Activated CD4-positive, alpha-beta memory T cell treated with anti-CD3 and anti-CD28 coated beads, Interleukin-2, amount 10 ng/mL, durations not matched to agents 7 days and 5 days (primary cell): ENCODE measurements at regions not wholly inside any gene's neighbourhood (a gene's known extent, or its start where the extent isn't known, plus 50 kb on each side); places are given as distances from the start of the nearest gene placed in this dataset.
A peak's percentile ranks its signal among the peaks of the same experiment; 100 is the strongest.

Source experiments
- CTCF ChIA-PET: fragments of 350-600 bp; sonication (Branson Sonifier 250); formaldehyde crosslinking; loops from one replicate; lab custom pipeline; 2021; ENCODE audit warnings: antibody characterized with exemption, inconsistent platforms; lab: Charles Lee
- POLR2A ChIA-PET: fragments of 350-600 bp; sonication (Branson Sonifier 250); formaldehyde crosslinking; loops from one replicate; lab custom pipeline; 2021; ENCODE audit warnings: antibody characterized with exemption; lab: Charles Lee
- DNase-seq: peaks from one replicate; pipeline ENCODE4 v3.0.0-alpha.2; 2020
- H3K27ac Mint-ChIP-seq: one replicate; pipeline ENCODE4 v1.8.0; 2021; ENCODE audit warnings: mild to moderate bottlenecking, mixed read lengths
- H3K27me3 Mint-ChIP-seq: one replicate; pipeline ENCODE4 v1.8.0; 2021; ENCODE audit warnings: mixed read lengths
- H3K36me3 Mint-ChIP-seq: one replicate; pipeline ENCODE4 v1.8.0; 2021; ENCODE audit warnings: low read depth, mixed read lengths
- H3K4me1 Mint-ChIP-seq: one replicate; pipeline ENCODE4 v1.8.0; 2021; ENCODE audit warnings: mixed read lengths
- H3K4me3 Mint-ChIP-seq: one replicate; pipeline ENCODE4 v1.8.0; 2021; ENCODE audit warnings: mild to moderate bottlenecking, mixed read lengths
- H3K9me3 Mint-ChIP-seq: one replicate; pipeline ENCODE4 v1.8.0; 2021; ENCODE audit warnings: mixed read lengths

DNA sequence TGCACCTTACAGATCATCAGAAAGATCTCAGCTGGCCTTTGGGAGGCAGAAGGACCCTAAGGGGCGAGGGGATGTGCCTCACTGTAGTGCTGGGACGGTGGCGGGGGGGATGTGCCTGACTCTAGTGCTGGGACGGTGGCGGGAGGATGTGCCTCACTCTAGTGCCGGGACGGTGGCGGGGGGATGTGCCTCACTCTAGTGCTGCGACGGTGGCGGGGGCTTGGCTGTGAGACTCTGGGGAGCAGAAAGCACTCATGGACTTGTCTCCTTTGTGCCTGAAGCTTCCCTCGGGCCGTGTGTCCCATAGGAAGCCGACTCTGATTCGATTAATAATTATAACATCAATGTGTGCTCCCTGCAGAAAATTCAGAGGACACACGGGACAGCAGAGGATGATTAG, 126.6 kb downstream of the ZNF664 start:
- DNase-seq, result no peak
- Mint-ChIP-seq H3K27me3 (no peaks in the 10 kb centered on the region), H3K9me3 (no peaks in the 10 kb centered on the region), H3K4me1 (no peaks in the 10 kb centered on the region), H3K4me3 (no peak overlapping the region), H3K36me3 (no peaks in the 10 kb centered on the region), H3K27ac (no peak overlapping the region)
- ChIA-PET POLR2A (no interaction called here), CTCF (interaction anchor here (0.7 kb wide), 1 partner anchor 149 kb away, joined by 3 read pairs; no protein-coding TSS in a partner anchor)

DNA sequence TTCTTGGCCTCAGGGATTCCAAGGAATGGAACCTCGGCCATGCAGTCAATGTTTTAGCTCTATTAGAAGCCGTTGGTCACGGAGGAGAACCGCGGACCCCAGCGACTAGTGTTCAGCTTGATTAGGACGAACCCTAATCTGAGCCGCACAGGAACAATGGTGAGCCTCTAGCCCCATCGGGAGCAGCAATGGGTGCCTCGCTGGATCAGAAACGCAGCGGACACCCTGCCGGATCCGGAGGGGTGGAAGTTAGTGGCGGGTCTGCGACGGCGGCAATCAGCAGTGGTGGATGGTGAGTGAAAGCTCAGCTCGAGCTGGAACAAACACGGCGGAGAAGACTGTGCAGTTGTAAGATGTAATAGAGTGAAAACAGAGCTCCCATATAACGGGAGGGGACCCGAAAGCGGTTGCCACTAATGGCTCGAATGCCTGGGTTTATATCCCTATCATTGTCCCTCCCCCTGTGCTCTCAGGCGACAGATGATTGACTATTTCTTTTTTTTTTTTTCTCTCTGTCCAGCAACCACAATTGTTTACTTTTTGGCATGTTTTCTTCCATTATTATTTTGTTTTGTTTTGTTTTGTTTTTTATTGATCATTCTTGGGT, 127.7 kb downstream of the ZNF664 start:
- ChIA-PET POLR2A (no interaction called here), CTCF (no interaction called here)
- H3K4me1 Mint-ChIP-seq, result no peaks in the 10 kb centered on the region
- H3K9me3 Mint-ChIP-seq, result no peaks in the 10 kb centered on the region
- no peaks in the 10 kb centered on the region for H3K36me3 Mint-ChIP-seq
- H3K27ac Mint-ChIP-seq, result no peak overlapping the region
- no peaks in the 10 kb centered on the region for H3K27me3 Mint-ChIP-seq
- DNase-seq, result no peak
- no peak overlapping the region for H3K4me3 Mint-ChIP-seq

DNA sequence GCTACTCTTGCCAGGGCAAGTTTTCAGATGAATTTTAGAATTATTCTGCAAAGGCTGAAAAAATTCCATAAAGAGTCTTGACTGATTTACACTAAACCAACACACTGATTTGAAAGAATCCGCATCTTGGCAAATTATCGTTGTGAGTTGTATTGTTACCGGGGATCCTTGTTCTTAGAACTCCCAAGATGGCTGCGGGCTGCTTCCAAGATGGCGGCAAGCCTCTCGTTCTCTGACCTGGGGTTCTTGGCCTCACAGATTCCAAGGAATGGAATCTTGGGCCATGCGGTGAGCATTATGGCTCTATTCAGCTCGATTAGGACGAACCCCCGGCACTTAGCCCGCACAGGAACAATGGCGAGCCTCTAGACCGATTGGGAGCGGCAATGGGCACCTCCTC, 132.5 kb downstream of the ZNF664 start:
- Mint-ChIP-seq H3K4me1 (no peaks in the 10 kb centered on the region), H3K36me3 (no peaks in the 10 kb centered on the region), H3K9me3 (peaks cover 2% of the 10 kb centered on the region), H3K27ac (no peak overlapping the region), H3K4me3 (no peak overlapping the region), H3K27me3 (no peaks in the 10 kb centered on the region)
- no peak for DNase-seq
- POLR2A ChIA-PET, result no interaction called here
- CTCF ChIA-PET, result no interaction called here

DNA sequence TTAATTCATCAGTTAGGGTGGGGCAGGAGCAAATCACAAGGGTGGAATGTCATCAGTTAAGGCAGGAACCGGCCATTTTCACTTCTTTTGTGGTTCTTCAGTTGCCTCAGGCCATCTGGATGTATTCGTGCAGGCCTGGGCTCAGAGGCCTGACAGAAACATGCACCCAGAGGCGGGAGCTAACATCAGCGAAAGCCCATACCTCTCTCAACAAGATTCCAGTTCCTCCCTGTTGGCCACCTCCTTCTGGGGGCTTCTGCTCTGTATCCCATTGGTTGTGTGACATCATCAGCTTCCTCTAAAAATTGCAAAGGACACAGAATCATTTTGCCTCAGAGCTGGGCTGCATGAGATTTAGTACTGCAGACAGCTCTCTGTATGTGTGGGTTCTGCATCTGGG, 134.3 kb downstream of the ZNF664 start:
- Mint-ChIP-seq H3K27me3 (peaks cover 4% of the 10 kb centered on the region), H3K27ac (no peak overlapping the region), H3K4me3 (no peak overlapping the region), H3K9me3 (peaks cover 2% of the 10 kb centered on the region), H3K4me1 (no peaks in the 10 kb centered on the region), H3K36me3 (no peaks in the 10 kb centered on the region)
- no peak for DNase-seq
- CTCF ChIA-PET, result no interaction called here
- POLR2A ChIA-PET, result no interaction called here

DNA sequence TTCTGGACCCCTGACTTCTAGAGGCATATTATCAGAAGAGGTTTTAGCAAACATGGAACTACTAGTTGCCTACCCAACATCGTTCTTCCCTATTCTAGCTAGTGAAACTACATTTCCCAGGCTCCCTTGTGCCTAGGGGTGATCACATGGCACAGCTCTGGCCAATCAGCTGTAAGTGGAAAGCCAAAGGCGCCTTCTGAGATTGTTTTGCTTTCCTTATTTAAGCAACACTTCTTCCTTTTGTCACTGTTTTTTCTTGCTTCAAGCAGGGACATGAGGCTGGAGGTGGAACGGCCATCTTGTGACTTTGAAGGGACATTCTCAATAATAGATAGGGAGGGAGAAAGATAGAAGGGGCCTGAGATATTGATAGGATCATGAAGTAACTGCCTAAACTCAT, 136.7 kb downstream of the ZNF664 start:
- no peaks in the 10 kb centered on the region for H3K36me3 Mint-ChIP-seq
- CTCF ChIA-PET, result no interaction called here
- H3K27me3 Mint-ChIP-seq, result peaks cover 4% of the 10 kb centered on the region
- H3K4me1 Mint-ChIP-seq, result no peaks in the 10 kb centered on the region
- POLR2A ChIA-PET, result no interaction called here
- H3K9me3 Mint-ChIP-seq, result peaks cover 2% of the 10 kb centered on the region
- no peak overlapping the region for H3K4me3 Mint-ChIP-seq
- peak; percentile 20 for DNase-seq
- no peak overlapping the region for H3K27ac Mint-ChIP-seq

DNA sequence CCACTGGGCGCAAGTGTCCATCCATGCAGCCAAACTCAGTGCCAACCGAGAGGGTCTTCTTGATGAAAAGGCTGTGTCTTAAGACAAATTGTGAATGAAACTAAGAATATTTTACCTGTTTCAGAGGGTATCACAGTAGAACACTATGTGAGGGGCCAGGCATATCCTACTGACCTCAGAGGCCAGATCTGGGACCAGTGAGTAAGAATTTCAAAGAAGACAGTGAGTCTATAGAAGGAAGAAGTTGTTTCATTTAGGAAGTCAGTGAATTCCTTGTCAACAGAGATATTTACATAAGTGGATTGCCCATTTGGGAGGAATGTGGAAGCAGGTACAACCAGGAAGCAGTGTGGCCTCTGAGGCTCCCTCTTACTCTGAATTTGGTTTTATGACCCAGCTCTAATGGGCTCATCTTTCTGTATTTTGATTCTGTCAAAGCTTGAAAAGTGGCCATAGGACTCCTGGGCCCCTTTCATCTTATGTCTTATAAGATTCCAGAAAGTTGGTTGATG, 137.4 kb downstream of the ZNF664 start:
- POLR2A ChIA-PET, result no interaction called here
- no peak overlapping the region for H3K4me3 Mint-ChIP-seq

DNA sequence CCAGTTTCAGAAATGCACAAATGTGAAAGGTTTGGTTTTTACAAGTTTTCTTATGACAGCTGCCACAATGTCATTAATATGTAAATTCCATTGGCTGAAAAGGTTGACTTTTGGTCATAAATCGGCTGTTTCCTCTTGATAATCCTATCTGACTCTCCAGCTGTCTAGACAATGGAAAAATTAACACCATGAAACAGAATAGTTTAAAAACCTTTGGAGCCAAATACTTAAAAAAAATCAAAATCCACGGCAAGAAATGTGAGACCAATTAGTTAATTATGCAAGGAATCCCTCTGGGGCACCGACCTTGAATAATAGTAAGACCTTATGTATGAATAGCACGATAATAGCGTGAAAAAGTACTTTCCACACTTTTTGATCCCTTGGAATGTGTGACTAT, 138.0 kb downstream of the ZNF664 start:
- CTCF ChIA-PET, result no interaction called here
- Mint-ChIP-seq H3K27me3 (peaks cover 4% of the 10 kb centered on the region), H3K4me1 (no peaks in the 10 kb centered on the region), H3K27ac (no peak overlapping the region), H3K4me3 (no peak overlapping the region), H3K36me3 (no peaks in the 10 kb centered on the region), H3K9me3 (peaks cover 2% of the 10 kb centered on the region)
- DNase-seq, result no peak
- POLR2A ChIA-PET, result no interaction called here

More for the DNA sequence above, 137.4 kb downstream of the ZNF664 start:
- CTCF ChIA-PET, result no interaction called here
- DNase-seq, result no peak
- H3K9me3 Mint-ChIP-seq, result peaks cover 2% of the 10 kb centered on the region
- peaks cover 4% of the 10 kb centered on the region for H3K27me3 Mint-ChIP-seq
- no peaks in the 10 kb centered on the region for H3K4me1 Mint-ChIP-seq
- no peaks in the 10 kb centered on the region for H3K36me3 Mint-ChIP-seq
- H3K27ac Mint-ChIP-seq, result no peak overlapping the region

DNA sequence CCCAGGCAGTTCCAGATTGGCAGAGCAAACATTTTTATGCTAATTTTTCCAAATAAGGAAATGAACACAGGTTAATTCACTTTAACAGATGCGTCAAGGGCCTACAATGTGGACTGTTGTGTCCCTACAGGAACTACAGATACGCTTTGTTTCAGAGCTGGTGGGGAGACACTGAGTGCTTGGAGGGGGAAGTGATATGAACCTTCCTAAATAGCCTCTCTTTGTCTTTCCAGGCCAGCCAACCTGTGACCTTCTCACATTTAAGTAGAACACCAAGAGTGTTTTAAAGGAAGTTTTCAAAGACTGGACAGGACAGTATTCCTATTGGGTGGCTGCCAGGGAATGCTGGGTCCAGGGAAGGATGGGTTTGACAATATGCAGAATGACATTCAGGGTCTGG, 141.3 kb downstream of the ZNF664 start:
- no peak overlapping the region for H3K4me3 Mint-ChIP-seq
- H3K9me3 Mint-ChIP-seq, result no peaks in the 10 kb centered on the region
- H3K27ac Mint-ChIP-seq, result no peak overlapping the region
- ChIA-PET POLR2A (no interaction called here), CTCF (no interaction called here)
- no peak for DNase-seq
- H3K36me3 Mint-ChIP-seq, result no peaks in the 10 kb centered on the region
- H3K27me3 Mint-ChIP-seq, result peaks cover 4% of the 10 kb centered on the region
- no peaks in the 10 kb centered on the region for H3K4me1 Mint-ChIP-seq

DNA sequence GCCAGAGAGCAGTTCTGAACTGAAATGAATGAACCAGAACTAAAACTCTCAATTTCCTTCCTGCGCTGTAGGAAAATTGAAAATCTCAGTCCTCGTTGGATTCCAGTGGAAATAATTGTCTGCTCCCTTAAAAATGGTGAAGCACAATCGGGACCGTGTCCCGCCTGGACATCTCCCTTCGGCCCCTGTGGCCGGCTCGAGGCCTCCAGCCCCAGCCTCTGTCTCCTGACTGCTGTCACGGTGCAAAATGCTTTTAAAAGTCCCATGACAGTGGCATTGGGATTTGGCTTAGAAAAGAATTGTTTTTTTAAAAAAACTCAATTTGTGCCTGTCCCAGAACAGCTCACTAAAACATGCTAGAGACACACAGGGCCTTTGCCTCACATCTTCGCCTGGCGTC, 142.5 kb downstream of the ZNF664 start:
- no peaks in the 10 kb centered on the region for H3K4me1 Mint-ChIP-seq
- no peaks in the 10 kb centered on the region for H3K36me3 Mint-ChIP-seq
- CTCF ChIA-PET, result no interaction called here
- no peaks in the 10 kb centered on the region for H3K9me3 Mint-ChIP-seq
- peaks cover 4% of the 10 kb centered on the region for H3K27me3 Mint-ChIP-seq
- POLR2A ChIA-PET, result no interaction called here
- no peak overlapping the region for H3K4me3 Mint-ChIP-seq
- H3K27ac Mint-ChIP-seq, result no peak overlapping the region
- DNase-seq, result no peak

DNA sequence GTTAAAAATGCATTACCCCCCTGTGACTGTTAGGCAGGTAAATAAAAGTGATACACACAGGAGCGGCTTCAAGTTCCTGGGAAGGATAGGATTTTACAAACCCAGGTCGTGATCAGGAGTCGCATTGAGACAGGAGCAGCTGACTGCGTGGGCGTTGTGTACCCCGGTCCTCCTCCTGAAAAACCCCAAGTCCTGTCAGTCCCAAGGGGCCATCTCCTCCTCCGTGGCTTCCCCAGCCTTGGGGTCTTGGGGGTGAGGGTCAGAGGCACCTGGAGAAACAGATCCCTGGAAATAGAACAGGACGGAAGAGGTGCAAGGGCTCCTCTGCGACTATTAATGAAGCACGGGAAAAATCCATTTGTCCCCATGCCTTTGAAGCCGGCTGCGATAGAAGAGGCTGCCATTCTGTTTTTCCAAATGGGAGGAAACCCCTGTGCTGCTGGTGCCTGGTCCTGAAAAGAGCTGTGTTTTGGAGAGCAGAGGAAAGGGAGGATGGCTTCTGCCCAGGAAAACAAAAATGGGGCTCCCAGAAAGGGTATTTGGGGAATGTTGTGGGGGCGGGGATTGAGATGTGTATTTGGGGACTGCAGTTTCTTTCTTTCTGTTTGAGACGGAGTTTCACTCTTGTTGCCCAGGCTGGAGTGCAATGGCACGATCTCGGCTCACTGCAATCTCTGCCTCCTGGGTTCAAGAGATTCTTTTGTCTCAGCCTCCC, 143.1 kb downstream of the ZNF664 start:
- no peaks in the 10 kb centered on the region for H3K4me1 Mint-ChIP-seq
- peaks cover 3% of the 10 kb centered on the region for H3K27me3 Mint-ChIP-seq
- no peak overlapping the region for H3K4me3 Mint-ChIP-seq
- CTCF ChIA-PET, result no interaction called here
- DNase-seq, result no peak
- no peaks in the 10 kb centered on the region for H3K9me3 Mint-ChIP-seq
- H3K36me3 Mint-ChIP-seq, result no peaks in the 10 kb centered on the region
- no peak overlapping the region for H3K27ac Mint-ChIP-seq
- POLR2A ChIA-PET, result no interaction called here

DNA sequence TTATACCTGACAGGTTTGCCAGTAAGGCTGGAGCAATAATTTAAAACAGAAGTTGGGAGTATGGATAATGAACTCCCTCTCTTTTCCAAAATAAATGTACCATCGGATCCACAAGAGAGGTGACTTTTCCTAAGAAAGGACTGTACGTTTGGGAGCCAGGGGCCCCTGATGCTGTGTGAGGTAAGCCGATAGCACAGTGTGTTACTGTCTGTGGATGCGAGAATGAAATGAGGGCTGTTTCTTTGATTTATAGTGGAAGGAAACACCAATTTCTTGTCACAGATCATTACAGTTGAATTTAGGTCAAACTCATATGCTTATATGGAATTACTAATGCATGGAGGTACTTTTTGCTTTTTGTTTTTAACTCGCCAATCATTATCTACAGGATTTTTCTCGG, 147.7 kb downstream of the ZNF664 start:
- Mint-ChIP-seq H3K36me3 (no peaks in the 10 kb centered on the region), H3K27me3 (peaks cover 5% of the 10 kb centered on the region), H3K4me1 (peaks cover 2% of the 10 kb centered on the region), H3K4me3 (no peak overlapping the region), H3K27ac (no peak overlapping the region), H3K9me3 (no peaks in the 10 kb centered on the region)
- DNase-seq, result no peak
- CTCF ChIA-PET, result no interaction called here
- POLR2A ChIA-PET, result no interaction called here

DNA sequence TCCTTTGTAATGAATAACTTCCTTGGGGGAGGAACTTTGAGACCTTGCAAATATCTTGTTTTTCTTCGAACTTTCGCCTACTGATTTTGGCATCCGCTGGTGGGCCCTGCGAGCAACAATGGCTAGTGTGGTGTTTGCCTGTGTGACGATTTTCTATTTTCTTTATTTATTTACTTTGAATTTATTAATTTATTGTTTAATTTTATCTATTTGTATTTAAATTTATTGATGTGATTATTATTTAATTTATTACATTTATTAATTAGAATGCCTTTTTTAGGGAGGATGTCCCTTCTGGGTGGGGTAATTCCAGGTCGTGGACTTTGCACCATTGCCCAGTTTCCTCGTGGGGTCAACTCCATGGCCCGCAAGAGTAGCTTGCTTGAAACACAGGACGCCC, 149.7 kb downstream of the ZNF664 start:
- CTCF ChIA-PET, result no interaction called here
- H3K4me1 Mint-ChIP-seq, result peaks cover 3% of the 10 kb centered on the region
- H3K27me3 Mint-ChIP-seq, result peaks cover 6% of the 10 kb centered on the region
- no peak for DNase-seq
- H3K27ac Mint-ChIP-seq, result no peak overlapping the region
- POLR2A ChIA-PET, result no interaction called here
- H3K36me3 Mint-ChIP-seq, result no peaks in the 10 kb centered on the region
- no peaks in the 10 kb centered on the region for H3K9me3 Mint-ChIP-seq
- no peak overlapping the region for H3K4me3 Mint-ChIP-seq

DNA sequence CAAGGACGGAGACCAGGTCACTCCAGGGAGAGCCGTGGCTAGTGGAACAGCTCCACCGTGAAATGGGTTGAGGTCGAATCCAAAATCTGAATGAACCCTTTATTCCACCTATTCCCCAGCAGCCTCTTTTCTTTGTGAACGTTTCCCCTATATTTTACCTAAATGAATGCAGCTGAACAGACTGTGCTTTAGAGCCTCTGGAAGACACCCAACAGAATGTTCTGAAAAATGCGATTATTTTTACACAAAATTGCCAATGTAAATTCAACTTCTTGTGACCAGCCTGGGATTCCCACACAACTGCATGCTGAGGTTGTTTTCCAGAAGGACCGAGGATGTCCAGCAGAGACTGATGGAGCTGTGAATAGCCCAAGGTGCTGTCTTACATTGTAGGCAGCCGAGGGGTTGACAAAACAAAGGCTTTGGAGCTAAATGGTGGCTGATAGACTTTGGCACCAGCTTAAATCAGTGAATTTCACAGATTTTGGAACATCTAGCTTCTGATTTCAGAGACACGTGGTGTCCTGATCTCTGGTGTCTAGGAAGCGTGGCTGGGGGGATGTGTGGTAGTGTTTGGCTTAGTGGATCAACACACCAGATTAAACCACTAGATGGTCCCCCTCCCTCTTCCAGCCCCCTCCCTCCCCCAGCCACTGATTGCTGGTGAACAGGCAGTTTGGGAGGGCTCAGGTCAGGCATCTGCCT, 150.4 kb downstream of the ZNF664 start:
- ChIA-PET CTCF (no interaction called here), POLR2A (no interaction called here)
- H3K4me1 Mint-ChIP-seq, result peaks cover 3% of the 10 kb centered on the region
- no peak overlapping the region for H3K4me3 Mint-ChIP-seq
- H3K27ac Mint-ChIP-seq, result no peak overlapping the region
- no peaks in the 10 kb centered on the region for H3K9me3 Mint-ChIP-seq
- no peak for DNase-seq
- H3K36me3 Mint-ChIP-seq, result no peaks in the 10 kb centered on the region
- H3K27me3 Mint-ChIP-seq, result peaks cover 6% of the 10 kb centered on the region
